ENCODE measurements at regions not wholly inside any gene's neighbourhood (a gene's known extent, or its start where the extent isn't known, plus 50 kb on each side); places are given as distances from the start of the nearest gene placed in this dataset.

GRCh38 chr12:66030217-66030781 is 100.3 kb downstream of the LLPH start:
- H3K9me3 Mint-ChIP-seq, result no peaks in the 10 kb centered on the region
- no peak overlapping the region for H3K4me3 Mint-ChIP-seq
- H3K27me3 Mint-ChIP-seq (ENCODE audit: low read depth), result no peaks in the 10 kb centered on the region
- H3K27ac Mint-ChIP-seq, result peak overlapping the region in 1 of 3 experiments; percentile 17; a peak in 1 of 7 replicates
- no peak overlapping the region for H3K27ac ChIP-seq (ENCODE audit: insufficient read length, low read depth, low read length)
- H2BK15ac ChIP-seq (ENCODE audit: low read depth, low read length), result no peak overlapping the region
- H2BK5ac ChIP-seq (ENCODE audit: insufficient read length, low read length), result no peak overlapping the region
- no peak overlapping the region for H2AK5ac ChIP-seq (ENCODE audit: insufficient read length, low read length)
- no peaks in the 10 kb centered on the region for H3K23me2 ChIP-seq (ENCODE audit: insufficient read length, low read depth, low read length, poor library complexity, severe bottlenecking)
- no peak overlapping the region for H4K5ac ChIP-seq (ENCODE audit: insufficient read length, low read depth, low read length)
- no peak overlapping the region for H4K91ac ChIP-seq (ENCODE audit: insufficient read length, low read depth, low read length)
- no peak overlapping the region for H3K18ac ChIP-seq (ENCODE audit: insufficient read length, low read depth, low read length)
- H3K56ac ChIP-seq (ENCODE audit: insufficient read length, low read depth, low read length), result no peak overlapping the region
- no peak overlapping the region for H2AFZ ChIP-seq (ENCODE audit: low read length)
- no peak overlapping the region for H3K9ac ChIP-seq (ENCODE audit: extremely low read depth, insufficient read length, low read length)
- H4K20me1 ChIP-seq (ENCODE audit: control insufficient read depth, insufficient read depth, insufficient read length), result no peaks in the 10 kb centered on the region
- DNase-seq, result no peak
- 17% methylated on average over 1 of the region's 2 CpGs for WGBS (ENCODE audit: extremely low coverage, insufficient read length, low lambda C conversion rate)
- no peak overlapping the region for H2BK120ac ChIP-seq (ENCODE audit: low read depth, low read length, poor library complexity, severe bottlenecking)
- H3T11ph ChIP-seq (ENCODE audit: low read length), result no peak overlapping the region
- H3K27me3 ChIP-seq (ENCODE audit: insufficient read depth, low read length), result no peaks in the 10 kb centered on the region
- no peak overlapping the region for H3K4me2 ChIP-seq (ENCODE audit: insufficient read depth, insufficient read length, low read length)
- no peak overlapping the region for H4K8ac ChIP-seq (replicated peaks; ENCODE audit: insufficient read length, low read depth, low read length)
- H3K4me1 Mint-ChIP-seq, result no peaks in the 10 kb centered on the region
- H2BK20ac ChIP-seq (ENCODE audit: low read depth, low read length, poor library complexity, severe bottlenecking), result no peak overlapping the region
- no peak overlapping the region for H3K14ac ChIP-seq (ENCODE audit: insufficient read depth, low read length)
- TF ChIP-seq CTCF (conservative IDR thresholded peaks at IDR 0.05), result no peak
- H3K79me2 ChIP-seq (ENCODE audit: insufficient read depth, low read length), result no peaks in the 10 kb centered on the region
- no peaks in the 10 kb centered on the region; the same call in 1 of the 2 replicates for H3K4me1 ChIP-seq (ENCODE audit: insufficient read depth, low read length)
- no peaks in the 10 kb centered on the region for H3K9me3 ChIP-seq (ENCODE audit: control insufficient read depth, low read depth, low read length)
- no peaks in the 10 kb centered on the region for H3K36me3 Mint-ChIP-seq (ENCODE audit: insufficient read depth in 1 of 3, low read depth in 3 of 3)
- H3K79me1 ChIP-seq (ENCODE audit: insufficient read depth, low read depth, low read length, poor library complexity, severe bottlenecking), result no peaks in the 10 kb centered on the region
- H3K4ac ChIP-seq (ENCODE audit: low read depth, low read length), result no peak overlapping the region
- H3K23ac ChIP-seq (ENCODE audit: insufficient read length, low read depth, low read length), result no peak overlapping the region
- no peak overlapping the region for H2BK12ac ChIP-seq (ENCODE audit: insufficient read length, low read depth, low read length)

Data from H9 (cell line).